Right renal cortex interstitium (tissue), 3 donors: ENCODE measurements at regions not wholly inside any gene's neighbourhood (a gene's known extent, or its start where the extent isn't known, plus 50 kb on each side); places are given as distances from the start of the nearest gene placed in this dataset.

Experiments used
- DNase-seq, 3 donors: peaks; one replicate each; pipeline ENCODE4 v3.0.0-alpha.2; 2013; ENCODE audit warnings: low read depth in 3 of 3, low spot score in 2 of 3

GRCh38 chr2:122150524-122151280 lies 395.3 kb downstream of the TSN start:
- no peak for DNase-seq

- DNase-seq: no peak
Observed at GRCh38 chr2:122152571-122152970, 397.1 kb downstream of the TSN start.

GRCh38 chr2:122156176-122156890 lies 400.9 kb downstream of the TSN start:
- no peak for DNase-seq

GRCh38 chr2:122157158-122157557 lies 401.7 kb downstream of the TSN start:
- DNase-seq: no peak

- no peak for DNase-seq
Observed at GRCh38 chr2:122163617-122164016, 408.2 kb downstream of the TSN start.

GRCh38 chr2:122164964-122165363 lies 409.5 kb downstream of the TSN start:
- DNase-seq: no peak

- no peak for DNase-seq
Observed at GRCh38 chr2:122166820-122167219, 411.4 kb downstream of the TSN start.

GRCh38 chr2:122167515-122167914 lies 412.1 kb downstream of the TSN start:
- peak in 2 of 3 donors; percentile 20 to 32 for DNase-seq

- DNase-seq: no peak
Observed at GRCh38 chr2:122168799-122169198, 413.3 kb downstream of the TSN start.

- DNase-seq: no peak
Observed at GRCh38 chr2:122172812-122173211, 417.4 kb downstream of the TSN start.

GRCh38 chr2:122174061-122174460 lies 418.6 kb downstream of the TSN start:
- DNase-seq: no peak

- DNase-seq: no peak
Observed at GRCh38 chr2:122179492-122180165, 424.2 kb downstream of the TSN start.

- no peak for DNase-seq
Observed at GRCh38 chr2:122180972-122181371, 425.5 kb downstream of the TSN start.

- no peak for DNase-seq
Observed at GRCh38 chr2:122182616-122183355, 427.3 kb downstream of the TSN start.

GRCh38 chr2:122183890-122184289 lies 428.4 kb downstream of the TSN start:
- DNase-seq: no peak

- DNase-seq: no peak
Observed at GRCh38 chr2:122186761-122187222, 431.3 kb downstream of the TSN start.

- no peak for DNase-seq
Observed at GRCh38 chr2:122191331-122191730, 435.9 kb downstream of the TSN start.

- DNase-seq: no peak
Observed at GRCh38 chr2:122193622-122194021, 438.2 kb downstream of the TSN start.

- no peak for DNase-seq
Observed at GRCh38 chr2:122194546-122194945, 439.1 kb downstream of the TSN start.

- DNase-seq: no peak
Observed at GRCh38 chr2:122203523-122203922, 448.1 kb downstream of the TSN start.

GRCh38 chr2:122205641-122206040 lies 450.2 kb downstream of the TSN start:
- no peak for DNase-seq
